H1 (cell line): ENCODE measurements at regions not wholly inside any gene's neighbourhood (a gene's known extent, or its start where the extent isn't known, plus 50 kb on each side); places are given as distances from the start of the nearest gene placed in this dataset.

ENCODE experiments used
- CTCF ChIP-seq, 3 experiments: IDR thresholded peaks; 1 replicate in 2 of 3; 2 replicates in 1 of 3; pipeline versions ENCODE4 v1.5.1 to v1.6.1; 2011; ENCODE audit warnings: low read length in 3 of 3, mild to moderate bottlenecking in 3 of 3, inconsistent platforms in 2 of 3, low read depth in 1 of 3, moderate library complexity in 1 of 3; ENCODE audit not compliant: insufficient read depth in 1 of 3; ENCODE audit errors: control extremely low read depth in 1 of 3
- EP300 ChIP-seq, 2 experiments: IDR thresholded peaks; 1 replicate in 1 of 2; 2 replicates in 1 of 2; pipeline ENCODE4 v1.6.1; 2011 to 2012; ENCODE audit warnings: low read depth in 2 of 2, low read length in 2 of 2, mild to moderate bottlenecking in 2 of 2, borderline replicate concordance in 1 of 2, inconsistent platforms in 1 of 2, moderate library complexity in 1 of 2
- EZH2 ChIP-seq: fragments of 200-600 bp; sonication (generic); IDR thresholded peaks from 2 replicates; pipeline ENCODE4 v1.7.1; 2012; ENCODE audit warnings: low read depth, mild to moderate bottlenecking, moderate library complexity, low read length, inconsistent platforms; ENCODE audit not compliant: severe bottlenecking
- SIN3A ChIP-seq, 2 experiments: IDR thresholded peaks in 1 of 2; conservative IDR thresholded peaks in 1 of 2; 2 replicates each; pipeline ENCODE4 v1.6.1; 2011 to 2012; ENCODE audit warnings: low read length in 2 of 2, improper control_type of control experiment in 1 of 2, low read depth in 1 of 2, mild to moderate bottlenecking in 1 of 2
- TAF1 ChIP-seq: IDR thresholded peaks from 2 replicates; pipeline ENCODE4 v1.6.1; 2011; ENCODE audit warnings: mild to moderate bottlenecking, low read depth, low read length
- TEAD4 ChIP-seq: IDR thresholded peaks from 2 replicates; pipeline ENCODE4 v1.6.1; 2012; ENCODE audit warnings: low read depth, low read length, inconsistent platforms, mixed read lengths
- ZNF274 ChIP-seq: IDR thresholded peaks from 2 replicates; pipeline ENCODE4 v1.7.0; 2012; ENCODE audit warnings: low read length, borderline replicate concordance; ENCODE audit errors: extremely low read depth

- TF ChIP-seq EP300 (IDR thresholded peaks at IDR 0.05; ENCODE audit: borderline replicate concordance in 1 of 2, low read depth in 2 of 2, low read length in 2 of 2) (no peak), CTCF (IDR thresholded peaks at IDR 0.05; ENCODE audit: control extremely low read depth in 1 of 3, insufficient read depth in 1 of 3, low read depth in 1 of 3, low read length in 3 of 3) (no peak), SIN3A (conservative IDR thresholded peaks at IDR 0.05 in 1 of 2, IDR thresholded peaks at IDR 0.05 in 1 of 2; ENCODE audit: low read depth in 1 of 2, low read length in 2 of 2) (no peak), EZH2 (no peak), TEAD4 (no peak), ZNF274 (no peak), TAF1 (no peak)
Observed at GRCh38 chr14:97642631-97643030, 845.4 kb downstream of the VRK1 start.
